Uterus (tissue), 2 donors: ENCODE measurements at regions not wholly inside any gene's neighbourhood (a gene's known extent, or its start where the extent isn't known, plus 50 kb on each side); places are given as distances from the start of the nearest gene placed in this dataset.

Source experiments
- CTCF ChIP-seq, 4 experiments: fragments of 200-600 bp in 2 of 4; fragments of 450-650 bp in 2 of 4; sonication (generic) in 2 of 4; IDR thresholded peaks; one replicate each; pipeline ENCODE4 v1.5.1; 2016 to 2019; ENCODE audit warnings: antibody characterized with exemption in 4 of 4, mild to moderate bottlenecking in 2 of 4, moderate library complexity in 1 of 4
- POLR2A ChIP-seq, 2 donors: fragments of 450-650 bp; IDR thresholded peaks; one replicate each; pipeline ENCODE4 v1.6.1; 2016; ENCODE audit warnings: antibody characterized with exemption in 2 of 2, mild to moderate bottlenecking in 1 of 2, moderate library complexity in 1 of 2

- TF ChIP-seq CTCF (IDR thresholded peaks at IDR 0.05), result no peak
- no peak for TF ChIP-seq POLR2A (IDR thresholded peaks at IDR 0.05)
Measured at GRCh38 chr11:121773076-121773475, 320.3 kb upstream of the SORL1-AS1 start.
